Coronary artery (tissue), 2 donors: ENCODE measurements at regions not wholly inside any gene's neighbourhood (a gene's known extent, or its start where the extent isn't known, plus 50 kb on each side); places are given as distances from the start of the nearest gene placed in this dataset.

Experiments
- DNase-seq: peaks from one replicate; pipeline ENCODE4 v3.0.0-alpha.2; 2017; ENCODE audit warnings: low spot score
- H3K27ac ChIP-seq, 2 donors: fragments of 200-600 bp; sonication (generic); one replicate each; pipeline ENCODE4 v1.5.1; 2016 to 2019
- H3K4me3 ChIP-seq: fragments of 200-600 bp; sonication (generic); 2 replicates; pipeline ENCODE4 v1.5.1; 2016; ENCODE audit warnings: mild to moderate bottlenecking, moderate library complexity
- CTCF ChIP-seq: fragments of 200-600 bp; sonication (generic); IDR thresholded peaks from one replicate; pipeline ENCODE4 v1.5.1; 2019; ENCODE audit warnings: antibody characterized with exemption

- no peak overlapping the region for H3K4me3 ChIP-seq
- no peak for DNase-seq
- H3K27ac ChIP-seq, result no peak overlapping the region
- no peak for TF ChIP-seq CTCF
Observed at GRCh38 chr9:27880635-27881034, 307.4 kb upstream of the C9orf72 start.

GRCh38 chr9:27888661-27889295 is 315.5 kb upstream of the C9orf72 start:
- H3K4me3 ChIP-seq, result no peak overlapping the region
- no peak for DNase-seq
- TF ChIP-seq CTCF, result no peak
- H3K27ac ChIP-seq, result no peak overlapping the region

- no peak for TF ChIP-seq CTCF
- Histone ChIP-seq H3K27ac (no peak overlapping the region), H3K4me3 (no peak overlapping the region)
- DNase-seq, result no peak
Observed at GRCh38 chr9:27924502-27924901, 351.2 kb upstream of the C9orf72 start.

GRCh38 chr9:27925815-27926214 is 352.5 kb upstream of the C9orf72 start:
- TF ChIP-seq CTCF, result no peak
- no peak overlapping the region for H3K27ac ChIP-seq
- no peak overlapping the region for H3K4me3 ChIP-seq
- DNase-seq, result no peak

GRCh38 chr9:27929841-27930240 is 356.6 kb upstream of the C9orf72 start:
- Histone ChIP-seq H3K4me3 (no peak overlapping the region), H3K27ac (no peak overlapping the region)
- no peak for TF ChIP-seq CTCF
- DNase-seq, result no peak

- no peak for TF ChIP-seq CTCF
- no peak for DNase-seq
- H3K4me3 ChIP-seq, result no peak overlapping the region
- H3K27ac ChIP-seq, result no peak overlapping the region
Observed at GRCh38 chr9:27933210-27934025, 360.1 kb upstream of the C9orf72 start.

GRCh38 chr9:27934471-27934870 is 361.2 kb upstream of the C9orf72 start:
- Histone ChIP-seq H3K27ac (no peak overlapping the region), H3K4me3 (no peak overlapping the region)
- no peak for DNase-seq
- TF ChIP-seq CTCF, result no peak
